GM12891 (cell line): ENCODE measurements at regions not wholly inside any gene's neighbourhood (a gene's known extent, or its start where the extent isn't known, plus 50 kb on each side); places are given as distances from the start of the nearest gene placed in this dataset.

Experiments used
- PAX5 ChIP-seq: IDR thresholded peaks from 2 replicates; pipeline ENCODE4 v1.6.1; 2011; ENCODE audit warnings: low read length, moderate library complexity, mild to moderate bottlenecking; ENCODE audit not compliant: insufficient read depth, severe bottlenecking
- POLR2A ChIP-seq: IDR thresholded peaks from 2 replicates; pipeline ENCODE4 v1.6.1; 2011; ENCODE audit warnings: low read depth, low read length, control low read depth
- POLR2AphosphoS5 ChIP-seq: IDR thresholded peaks from 2 replicates; pipeline ENCODE4 v1.6.1; 2011; ENCODE audit warnings: low read depth, low read length, control low read depth
- TAF1 ChIP-seq: IDR thresholded peaks from 2 replicates; pipeline ENCODE4 v1.6.1; 2011; ENCODE audit warnings: low read depth, low read length, control low read depth

- TF ChIP-seq POLR2A (no peak), POLR2AphosphoS5 (no peak), PAX5 (no peak), TAF1 (no peak)
Measured at GRCh38 chr5:143732402-143732801, 79.6 kb upstream of the HMHB1 start.
